H9 (cell line): ENCODE measurements at regions not wholly inside any gene's neighbourhood (a gene's known extent, or its start where the extent isn't known, plus 50 kb on each side); places are given as distances from the start of the nearest gene placed in this dataset.

Experiments used
- DNase-seq: peaks from one replicate; pipeline ENCODE4 v3.0.0-alpha.2; 2017
- H2AFZ ChIP-seq: one replicate; pipeline ENCODE4 v1.6.1; 2013; ENCODE audit warnings: mild to moderate bottlenecking, low read length, control low read depth, moderate library complexity
- H2AK5ac ChIP-seq: 2 replicates; pipeline ENCODE4 v1.6.1; 2013; ENCODE audit warnings: low read length, control low read depth, mixed read lengths; ENCODE audit not compliant: insufficient read length
- H2BK120ac ChIP-seq: one replicate; pipeline ENCODE4 v1.6.1; 2013; ENCODE audit warnings: low read depth, mild to moderate bottlenecking, low read length, control low read depth, inconsistent platforms; ENCODE audit not compliant: poor library complexity, severe bottlenecking
- H2BK12ac ChIP-seq: 2 replicates; pipeline ENCODE4 v1.6.1; 2013; ENCODE audit warnings: low read length, control low read depth, mixed read lengths, low read depth; ENCODE audit not compliant: insufficient read length
- H2BK15ac ChIP-seq: 2 replicates; pipeline ENCODE4 v1.6.1; 2013; ENCODE audit warnings: low read depth, low read length, control low read depth
- H2BK20ac ChIP-seq: one replicate; pipeline ENCODE4 v1.6.1; 2013; ENCODE audit warnings: low read depth, mild to moderate bottlenecking, low read length, control low read depth, inconsistent platforms; ENCODE audit not compliant: poor library complexity, severe bottlenecking
- H2BK5ac ChIP-seq: 2 replicates; pipeline ENCODE4 v1.6.1; 2013; ENCODE audit warnings: low read length, control low read depth, mixed read lengths; ENCODE audit not compliant: insufficient read length
- H3K14ac ChIP-seq: 2 replicates; pipeline ENCODE4 v1.6.1; 2013; ENCODE audit warnings: low read length, control low read depth; ENCODE audit not compliant: insufficient read depth
- H3K18ac ChIP-seq: 2 replicates; pipeline ENCODE4 v1.6.1; 2013; ENCODE audit warnings: low read depth, mild to moderate bottlenecking, mixed read lengths, low read length, control low read depth; ENCODE audit not compliant: insufficient read length
- H3K23ac ChIP-seq: 2 replicates; pipeline ENCODE4 v1.6.1; 2013; ENCODE audit warnings: low read length, control low read depth, mixed read lengths, low read depth; ENCODE audit not compliant: insufficient read length
- H3K23me2 ChIP-seq: 2 replicates; pipeline ENCODE4 v1.6.1; 2013; ENCODE audit warnings: low read depth, mild to moderate bottlenecking, mixed read lengths, low read length, control low read depth; ENCODE audit not compliant: insufficient read length, poor library complexity, severe bottlenecking
- H3K27ac ChIP-seq: 2 replicates; pipeline ENCODE4 v1.5.1; 2013; ENCODE audit warnings: low read length, control low read depth, mixed read lengths, low read depth; ENCODE audit not compliant: insufficient read length
- H3K27me3 ChIP-seq: 2 replicates; pipeline ENCODE4 v1.6.1; 2013; ENCODE audit warnings: low read length, control low read depth, inconsistent platforms; ENCODE audit not compliant: insufficient read depth
- H3K4ac ChIP-seq: 2 replicates; pipeline ENCODE4 v1.6.1; 2013; ENCODE audit warnings: low read depth, mild to moderate bottlenecking, control low read depth, inconsistent platforms, low read length, moderate library complexity
- H3K4me1 ChIP-seq: 2 replicates; pipeline ENCODE4 v1.6.1; 2013; ENCODE audit warnings: low read length, control low read depth, inconsistent platforms; ENCODE audit not compliant: insufficient read depth
- H3K4me2 ChIP-seq: 2 replicates; pipeline ENCODE4 v1.6.1; 2013; ENCODE audit warnings: low read length, control low read depth, mixed read lengths; ENCODE audit not compliant: insufficient read length, insufficient read depth
- H3K56ac ChIP-seq: 2 replicates; pipeline ENCODE4 v1.6.1; 2013; ENCODE audit warnings: low read depth, mild to moderate bottlenecking, mixed read lengths, low read length, control low read depth; ENCODE audit not compliant: insufficient read length
- H3K79me1 ChIP-seq: 2 replicates; pipeline ENCODE4 v1.6.1; 2013; ENCODE audit warnings: low read depth, mild to moderate bottlenecking, moderate library complexity, low read length, control low read depth, inconsistent platforms; ENCODE audit not compliant: insufficient read depth, poor library complexity, severe bottlenecking
- H3K79me2 ChIP-seq: 2 replicates; pipeline ENCODE4 v1.6.1; 2013; ENCODE audit warnings: low read length, control low read depth, inconsistent platforms; ENCODE audit not compliant: insufficient read depth
- H3K9ac ChIP-seq: 2 replicates; pipeline ENCODE4 v1.6.1; 2013; ENCODE audit warnings: low read length, control low read depth, mixed read lengths; ENCODE audit not compliant: insufficient read length; ENCODE audit errors: extremely low read depth
- H3K9me3 ChIP-seq: one replicate; pipeline ENCODE4 v1.6.1; 2013; ENCODE audit warnings: low read depth, low read length, inconsistent platforms; ENCODE audit not compliant: control insufficient read depth
- H3T11ph ChIP-seq: one replicate; pipeline ENCODE4 v1.6.1; 2013; ENCODE audit warnings: mild to moderate bottlenecking, low read length, control low read depth, inconsistent platforms
- H4K20me1 ChIP-seq: one replicate; pipeline ENCODE4 v1.6.1; 2013; ENCODE audit not compliant: control insufficient read depth, insufficient read length, insufficient read depth
- H4K5ac ChIP-seq: 2 replicates; pipeline ENCODE4 v1.6.1; 2013; ENCODE audit warnings: low read depth, mild to moderate bottlenecking, mixed read lengths, low read length, control low read depth; ENCODE audit not compliant: insufficient read length
- H4K8ac ChIP-seq: replicated peaks from 2 replicates; pipeline ENCODE4 v1.6.1; 2013; ENCODE audit warnings: low read length, control low read depth, mixed read lengths, low read depth; ENCODE audit not compliant: insufficient read length
- H4K91ac ChIP-seq: 2 replicates; pipeline ENCODE4 v1.6.1; 2013; ENCODE audit warnings: low read depth, mild to moderate bottlenecking, moderate library complexity, mixed read lengths, low read length, control low read depth; ENCODE audit not compliant: insufficient read length
- H3K27ac Mint-ChIP-seq, 3 experiments: 2 replicates in 2 of 3; 3 replicates in 1 of 3; pipeline ENCODE4 v1.8.0; 2020 to 2021; ENCODE audit warnings: mixed read lengths in 3 of 3, mild to moderate bottlenecking in 1 of 3, moderate library complexity in 1 of 3
- H3K27me3 Mint-ChIP-seq: 2 replicates; pipeline ENCODE4 v1.8.0; 2021; ENCODE audit warnings: low read depth, mild to moderate bottlenecking, moderate library complexity, mixed read lengths
- H3K36me3 Mint-ChIP-seq, 3 experiments: 2 replicates in 2 of 3; 3 replicates in 1 of 3; pipeline ENCODE4 v1.8.0; 2020 to 2021; ENCODE audit warnings: low read depth in 3 of 3, mixed read lengths in 3 of 3; ENCODE audit not compliant: insufficient read depth in 1 of 3
- H3K4me1 Mint-ChIP-seq, 2 experiments: 2 replicates each; pipeline ENCODE4 v1.8.0; 2020; ENCODE audit warnings: mixed read lengths in 2 of 2
- H3K4me3 Mint-ChIP-seq, 2 experiments: 2 replicates in 1 of 2; 3 replicates in 1 of 2; pipeline ENCODE4 v1.8.0; 2020 to 2021; ENCODE audit warnings: mild to moderate bottlenecking in 2 of 2, mixed read lengths in 2 of 2, moderate library complexity in 1 of 2
- H3K9me3 Mint-ChIP-seq, 2 experiments: 2 replicates in 1 of 2; 3 replicates in 1 of 2; pipeline ENCODE4 v1.8.0; 2020; ENCODE audit warnings: mild to moderate bottlenecking in 2 of 2, mixed read lengths in 2 of 2, moderate library complexity in 1 of 2
- CTCF ChIP-seq: fragments of 200-600 bp; sonication (generic); conservative IDR thresholded peaks from 3 replicates; pipeline ENCODE4 v1.8.0; 2021; ENCODE audit warnings: antibody characterized with exemption, mild to moderate bottlenecking
- WGBS: extraction: QIAGEN DNeasy Blood & Tissue Kit; methylation state at CpG from one replicate; pipeline ENCODE4 v1.1.7; 2013; ENCODE audit warnings: missing lambda C conversion rate, low lambda C conversion rate, mixed read lengths; ENCODE audit not compliant: insufficient read length; ENCODE audit errors: extremely low coverage; 5-methylcytosine and 5-hydroxymethylcytosine counted together

GRCh38 chr13:89746554-89746953 lies 1600.9 kb upstream of the MIR17HG start:
- no peak for TF ChIP-seq CTCF
- no peaks in the 10 kb centered on the region for H3K79me2 ChIP-seq
- H3K9ac ChIP-seq: no peak overlapping the region
- no peak overlapping the region for H4K91ac ChIP-seq
- H2BK120ac ChIP-seq: no peak overlapping the region
- no peak overlapping the region for H2BK12ac ChIP-seq
- H3K36me3 Mint-ChIP-seq: no peaks in the 10 kb centered on the region
- no peak overlapping the region for H2BK5ac ChIP-seq
- H3K14ac ChIP-seq: no peak overlapping the region
- peaks cover 4 to 10% of the 10 kb centered on the region in 2 experiments for H3K4me1 Mint-ChIP-seq
- no peaks in the 10 kb centered on the region for H3K4me1 ChIP-seq
- H3K27me3 ChIP-seq: no peaks in the 10 kb centered on the region
- H2AK5ac ChIP-seq: no peak overlapping the region
- no peaks in the 10 kb centered on the region; a peak in 1 of 5 replicates for H3K9me3 Mint-ChIP-seq
- no peak overlapping the region for H3K4ac ChIP-seq
- no peaks in the 10 kb centered on the region for H4K20me1 ChIP-seq
- no peak for DNase-seq
- no peak overlapping the region for H2BK20ac ChIP-seq
- H2BK15ac ChIP-seq: no peak overlapping the region
- no peaks in the 10 kb centered on the region for H3K23me2 ChIP-seq
- H2AFZ ChIP-seq: no peak overlapping the region
- WGBS: no CpG with 5 or more reads among the region's 2 CpGs
- no peak overlapping the region for H3K23ac ChIP-seq
- H3K4me3 Mint-ChIP-seq: no peak overlapping the region
- H3K56ac ChIP-seq: no peak overlapping the region
- H3K27ac ChIP-seq: no peak overlapping the region
- no peak overlapping the region for H4K5ac ChIP-seq
- no peak overlapping the region for H3T11ph ChIP-seq
- no peak overlapping the region; a peak in 1 of 7 replicates for H3K27ac Mint-ChIP-seq
- no peaks in the 10 kb centered on the region for H3K79me1 ChIP-seq
- H3K18ac ChIP-seq: no peak overlapping the region
- H3K27me3 Mint-ChIP-seq: no peaks in the 10 kb centered on the region
- H4K8ac ChIP-seq: no peak overlapping the region
- H3K9me3 ChIP-seq: no peaks in the 10 kb centered on the region
- no peak overlapping the region for H3K4me2 ChIP-seq
